Type B pancreatic cell (in vitro differentiated cells): ENCODE measurements at regions not wholly inside any gene's neighbourhood (a gene's known extent, or its start where the extent isn't known, plus 50 kb on each side); places are given as distances from the start of the nearest gene placed in this dataset.

ENCODE experiments used
- DNase-seq: peaks from one replicate; pipeline ENCODE4 v3.0.0; 2021; ENCODE audit warnings: mixed read lengths; ENCODE audit not compliant: unreplicated experiment; ENCODE audit errors: extremely low spot score
- H3K27ac Mint-ChIP-seq: 2 replicates; pipeline ENCODE4 v1.8.0; 2021; ENCODE audit warnings: mild to moderate bottlenecking, mixed read lengths
- H3K27me3 Mint-ChIP-seq: 2 replicates; pipeline ENCODE4 v1.8.0; 2021; ENCODE audit warnings: mixed read lengths
- H3K36me3 Mint-ChIP-seq: 2 replicates; pipeline ENCODE4 v1.8.0; 2021; ENCODE audit warnings: mixed read lengths
- H3K4me1 Mint-ChIP-seq: one replicate; pipeline ENCODE4 v1.8.0; 2021; ENCODE audit warnings: mixed read lengths; ENCODE audit not compliant: unreplicated experiment
- H3K4me3 Mint-ChIP-seq: 2 replicates; pipeline ENCODE4 v1.8.0; 2021; ENCODE audit warnings: mild to moderate bottlenecking, mixed read lengths
- H3K9me3 Mint-ChIP-seq: 2 replicates; pipeline ENCODE4 v1.8.0; 2021; ENCODE audit warnings: mixed read lengths
- CTCF ChIP-seq: fragments of 200-600 bp; sonication (generic); conservative IDR thresholded peaks from 2 replicates; pipeline ENCODE4 v1.5.0; 2021; ENCODE audit warnings: antibody characterized with exemption, mild to moderate bottlenecking

GRCh38 chr2:198297350-198297749 lies 493.0 kb downstream of the PLCL1 start:
- H3K4me3 Mint-ChIP-seq, result no peak overlapping the region
- TF ChIP-seq CTCF, result no peak
- H3K9me3 Mint-ChIP-seq, result no peaks in the 10 kb centered on the region
- no peak for DNase-seq
- no peaks in the 10 kb centered on the region for H3K36me3 Mint-ChIP-seq
- peaks cover 15% of the 10 kb centered on the region for H3K27me3 Mint-ChIP-seq
- no peaks in the 10 kb centered on the region for H3K4me1 Mint-ChIP-seq
- no peak overlapping the region for H3K27ac Mint-ChIP-seq

GRCh38 chr2:198296665-198297308 lies 492.4 kb downstream of the PLCL1 start:
- peak; percentile 93 for TF ChIP-seq CTCF
- Mint-ChIP-seq H3K4me3 (no peak overlapping the region), H3K4me1 (no peaks in the 10 kb centered on the region), H3K27ac (no peak overlapping the region), H3K27me3 (peaks cover 15% of the 10 kb centered on the region), H3K9me3 (no peaks in the 10 kb centered on the region), H3K36me3 (no peaks in the 10 kb centered on the region)
- no peak for DNase-seq

- no peak for TF ChIP-seq CTCF
- DNase-seq, result no peak
Measured at GRCh38 chr2:198293281-198293680, 488.9 kb downstream of the PLCL1 start.

DNA sequence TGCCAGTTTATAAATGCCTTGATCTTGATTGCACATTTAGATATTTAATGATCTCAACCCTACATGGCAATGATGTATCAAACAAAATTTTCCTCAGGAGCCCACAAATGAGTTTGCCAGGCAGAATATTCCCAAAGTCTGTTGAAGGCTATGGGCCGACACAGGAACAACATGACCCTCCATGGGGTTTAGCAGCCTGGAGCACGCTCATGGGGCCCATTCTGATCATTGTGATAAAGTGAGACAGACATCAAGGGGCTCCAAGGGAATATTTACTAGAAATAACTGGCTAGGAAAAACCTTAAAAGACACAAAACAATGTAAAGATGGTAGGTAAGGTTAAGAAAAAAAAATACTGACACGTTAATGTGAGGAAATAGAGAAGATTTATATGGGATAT lies 485.4 kb downstream of the PLCL1 start:
- no peak for TF ChIP-seq CTCF
- no peaks in the 10 kb centered on the region for H3K36me3 Mint-ChIP-seq
- H3K4me3 Mint-ChIP-seq, result no peak overlapping the region
- H3K4me1 Mint-ChIP-seq, result no peaks in the 10 kb centered on the region
- peaks cover 12% of the 10 kb centered on the region for H3K27me3 Mint-ChIP-seq
- no peaks in the 10 kb centered on the region for H3K9me3 Mint-ChIP-seq
- DNase-seq, result no peak
- H3K27ac Mint-ChIP-seq, result no peak overlapping the region

More at GRCh38 chr2:198293281-198293680, 488.9 kb downstream of the PLCL1 start:
- Mint-ChIP-seq H3K4me3 (no peak overlapping the region), H3K27me3 (peaks cover 14% of the 10 kb centered on the region), H3K27ac (no peak overlapping the region), H3K9me3 (no peaks in the 10 kb centered on the region), H3K4me1 (no peaks in the 10 kb centered on the region), H3K36me3 (no peaks in the 10 kb centered on the region)

DNA sequence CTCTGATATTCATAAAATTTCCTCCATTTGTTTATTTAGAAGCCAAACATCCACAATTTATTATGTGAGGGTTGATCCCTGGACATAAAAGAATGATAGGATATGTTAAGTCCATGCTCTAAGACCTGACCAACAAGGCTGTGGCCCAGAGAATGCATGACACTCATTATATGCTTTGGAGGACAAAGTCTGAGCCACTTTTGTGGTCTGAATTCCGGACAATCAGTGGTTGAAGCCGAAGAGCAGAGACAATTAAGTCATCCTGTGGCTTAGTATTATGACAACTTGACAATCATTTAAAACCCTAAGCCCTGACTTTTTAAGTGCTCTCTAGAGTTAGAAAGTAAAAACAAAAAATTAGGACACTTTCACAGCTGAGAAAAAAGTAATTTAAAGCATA lies 483.3 kb downstream of the PLCL1 start:
- no peak for DNase-seq
- Mint-ChIP-seq H3K27me3 (peaks cover 18% of the 10 kb centered on the region), H3K4me3 (no peak overlapping the region), H3K4me1 (no peaks in the 10 kb centered on the region), H3K36me3 (no peaks in the 10 kb centered on the region), H3K9me3 (no peaks in the 10 kb centered on the region), H3K27ac (no peak overlapping the region)
- TF ChIP-seq CTCF, result no peak

GRCh38 chr2:198285216-198285615 lies 480.8 kb downstream of the PLCL1 start:
- no peaks in the 10 kb centered on the region for H3K9me3 Mint-ChIP-seq
- DNase-seq, result no peak
- no peak overlapping the region for H3K27ac Mint-ChIP-seq
- H3K4me1 Mint-ChIP-seq, result no peaks in the 10 kb centered on the region
- TF ChIP-seq CTCF, result no peak
- H3K27me3 Mint-ChIP-seq, result peaks cover 20% of the 10 kb centered on the region
- no peak overlapping the region for H3K4me3 Mint-ChIP-seq
- H3K36me3 Mint-ChIP-seq, result no peaks in the 10 kb centered on the region
